T-helper 1 cell treated with Interleukin-12 subunit alpha and Interleukin-12 subunit beta and Interleukin-4 antibody, amounts not matched to agents 30 ng/mL and 1 ng/mL, for 36 hours (primary cell): ENCODE measurements at regions not wholly inside any gene's neighbourhood (a gene's known extent, or its start where the extent isn't known, plus 50 kb on each side); places are given as distances from the start of the nearest gene placed in this dataset.
"Not testable (repeated sequence)": the region's sequence is repeated elsewhere in the genome, so short reads cannot be mapped to it uniquely, and the experiment has no call there.

Source experiments
- intact Hi-C: fragments of 100-400 bp; cut with micrococcal nuclease; formaldehyde crosslinking; loops from one replicate; pipeline ENCODE4 v1.15.1; 2024

- intact Hi-C loops = no loop called here
These were observed 455.6 kb upstream of the CD180 start for GRCh38 chr5:67652201-67652600.

GRCh38 chr5:67651180-67651579 is 454.6 kb upstream of the CD180 start:
- intact Hi-C loops = no loop called here

DNA sequence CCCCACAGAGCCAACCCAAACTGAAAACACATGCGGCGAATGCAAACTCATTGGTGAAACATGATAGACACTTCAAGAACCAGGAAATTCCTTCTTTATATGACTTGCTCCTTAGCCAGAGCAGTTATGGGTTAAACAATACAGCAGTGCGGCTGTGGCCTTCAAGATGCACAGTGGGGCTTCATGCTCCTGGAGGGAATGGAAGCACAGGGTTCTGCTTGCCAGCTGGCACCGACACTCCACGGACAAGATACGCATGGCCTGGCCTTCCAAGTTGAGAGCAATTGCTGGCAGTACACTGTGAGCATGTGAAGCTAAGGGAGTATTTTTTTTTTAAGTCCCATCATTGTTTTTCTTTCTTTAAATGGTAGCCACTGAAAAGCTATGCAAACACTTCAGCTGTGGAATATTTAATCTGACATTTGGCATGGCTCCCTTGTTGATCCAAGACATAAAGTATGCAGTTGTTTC is 451.6 kb upstream of the CD180 start:
- intact Hi-C loops = no loop called here

GRCh38 chr5:67647772-67648171 is 451.2 kb upstream of the CD180 start:
- intact Hi-C loops = no loop called here

- intact Hi-C loops = no loop called here
These were observed 447.8 kb upstream of the CD180 start for GRCh38 chr5:67644221-67644920.

DNA sequence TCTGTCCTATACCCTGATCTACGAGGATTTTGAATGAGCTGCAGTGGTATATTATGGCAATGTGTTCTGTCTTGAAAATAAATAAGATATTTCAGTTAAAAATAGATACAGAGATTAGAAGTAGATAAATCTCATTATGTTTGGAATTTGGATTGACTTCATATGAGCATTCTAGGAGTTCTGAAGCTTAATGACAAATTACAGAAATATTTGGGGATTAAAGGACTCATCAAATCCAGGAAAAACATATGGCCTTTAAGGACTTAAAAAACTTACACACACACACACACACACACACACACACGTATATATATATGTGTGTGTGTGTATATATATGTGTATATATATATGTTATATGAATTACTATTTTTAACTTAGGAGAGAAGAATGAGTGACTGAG is 446.9 kb upstream of the CD180 start:
- intact Hi-C loops = no loop called here

DNA sequence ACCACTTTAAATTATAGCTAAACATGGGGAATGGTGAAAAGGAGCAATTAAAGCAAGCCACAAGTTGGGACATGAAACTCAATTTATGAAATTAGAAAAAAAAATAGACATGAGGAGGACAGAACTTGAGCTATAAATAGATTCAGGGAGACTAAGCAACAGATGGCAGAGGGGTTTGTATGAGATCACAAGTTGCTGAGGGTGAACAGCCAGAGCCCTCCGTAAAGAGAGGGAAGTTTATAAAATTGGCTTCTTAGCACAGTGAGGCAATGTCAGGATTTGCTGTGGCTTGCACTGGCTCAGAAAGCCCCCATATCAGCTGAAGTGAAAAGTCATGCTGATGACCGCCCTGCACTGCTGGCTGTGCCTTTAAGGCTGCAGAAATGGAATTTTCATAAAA is 443.4 kb upstream of the CD180 start:
- intact Hi-C loops = no loop called here

DNA sequence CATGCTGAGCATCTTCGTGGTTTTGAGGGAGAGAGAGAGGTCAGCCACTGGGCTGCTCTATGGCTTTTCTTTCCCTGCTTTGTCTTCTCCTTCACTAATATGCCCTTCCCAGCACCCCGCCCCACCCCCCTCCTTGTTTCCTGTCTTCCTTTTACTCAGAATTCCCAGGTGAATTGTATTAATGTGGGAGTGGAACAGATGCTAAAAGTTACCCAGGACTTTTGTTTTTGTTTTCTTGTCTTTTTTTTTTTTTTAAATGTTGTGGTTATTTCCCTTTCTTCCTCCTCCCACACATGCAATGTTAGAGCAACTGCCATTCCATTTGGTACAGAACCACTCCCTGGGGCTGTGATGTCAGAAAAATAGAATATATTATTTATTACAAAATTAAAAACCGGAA is 442.7 kb upstream of the CD180 start:
- intact Hi-C loops = no loop called here

DNA sequence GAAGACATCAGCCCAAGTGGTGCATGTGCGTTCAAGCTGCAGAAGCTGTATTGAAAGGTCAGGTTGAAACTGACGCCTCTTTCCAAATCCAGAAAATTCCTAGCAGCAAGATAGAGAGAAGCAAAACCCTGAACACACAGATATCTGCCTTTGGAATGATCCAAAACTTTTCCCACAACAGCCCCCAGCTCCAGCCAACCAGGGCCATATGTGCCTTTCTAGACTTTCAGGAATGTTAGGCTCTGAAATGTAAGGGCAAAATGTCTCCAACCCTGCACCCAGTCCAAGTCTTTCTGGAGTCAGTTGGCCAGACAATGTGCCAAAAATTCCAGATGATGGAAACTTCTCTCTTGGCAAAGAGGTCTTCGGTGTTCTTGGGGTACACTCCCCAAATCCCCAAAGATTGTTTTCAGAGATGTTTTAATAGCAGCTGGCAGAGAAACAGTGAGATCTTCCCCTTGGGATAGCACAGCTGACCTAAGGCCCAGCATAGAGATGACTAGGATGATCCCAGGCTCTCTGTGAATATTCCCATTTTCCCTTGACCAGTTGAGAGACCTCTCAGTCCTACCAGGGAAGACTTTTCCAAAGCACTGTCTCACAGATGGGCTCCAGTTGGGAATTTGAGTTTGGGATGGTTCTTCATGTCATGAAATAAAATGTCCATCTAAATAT is 440.4 kb upstream of the CD180 start:
- intact Hi-C loops = no loop called here

DNA sequence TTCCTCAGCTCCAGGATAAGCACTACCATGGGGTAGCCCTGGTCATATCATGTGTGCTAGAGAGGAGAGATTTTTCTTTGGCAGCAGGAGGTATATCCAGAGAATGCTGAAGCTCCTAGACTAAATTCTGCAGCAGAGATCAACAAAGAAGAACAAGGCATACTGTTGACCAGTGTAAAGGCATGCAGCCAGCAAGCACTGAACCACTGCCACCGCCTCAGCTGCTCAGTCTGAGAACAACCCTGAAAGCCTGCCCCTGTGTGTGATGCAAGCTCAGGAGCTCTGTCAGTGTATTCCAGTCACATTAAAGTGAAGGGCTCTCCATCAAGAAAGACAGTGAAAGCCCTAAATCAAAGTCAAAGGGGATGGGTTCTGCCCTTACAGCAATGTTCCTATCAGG is 439.5 kb upstream of the CD180 start:
- intact Hi-C loops = no loop called here

DNA sequence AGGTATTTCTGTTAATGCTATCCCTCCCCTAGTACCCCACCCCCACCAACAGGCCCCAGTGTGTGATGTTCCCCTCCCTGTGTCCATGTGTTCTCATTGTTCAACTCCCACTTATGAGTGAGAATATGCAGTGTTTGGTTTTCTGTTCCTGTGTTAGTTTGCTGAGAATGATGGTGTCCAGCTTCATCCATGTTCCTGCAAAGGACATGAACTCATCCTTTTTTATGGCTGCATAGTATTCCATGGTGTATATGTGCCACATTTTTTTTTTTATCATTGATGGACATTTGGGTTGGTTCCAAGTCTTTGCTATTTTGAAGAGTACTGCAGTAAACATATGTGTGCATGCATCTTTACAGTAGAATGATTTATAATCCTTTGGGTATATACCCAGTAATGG is 430.5 kb upstream of the CD180 start:
- intact Hi-C loops = not testable (repeated sequence)

DNA sequence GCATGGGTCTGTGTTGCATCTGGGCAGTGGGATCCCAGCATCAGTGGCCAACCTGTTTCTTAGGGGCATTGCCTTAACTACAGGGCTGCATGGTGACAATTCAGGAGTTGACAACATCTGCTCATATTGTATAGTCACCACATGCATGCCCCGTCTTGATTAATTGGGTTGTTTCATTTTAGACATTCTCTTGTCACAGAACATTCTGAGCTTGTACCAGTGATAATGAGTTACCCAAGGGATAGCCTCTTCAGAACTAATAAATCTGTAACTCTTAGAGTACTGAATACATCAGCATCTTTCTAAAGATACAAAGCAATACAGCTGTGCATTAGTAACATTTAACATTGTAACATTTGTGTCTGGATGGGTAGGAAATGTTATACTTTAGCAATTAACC is 426.5 kb upstream of the CD180 start:
- intact Hi-C loops = no loop called here

DNA sequence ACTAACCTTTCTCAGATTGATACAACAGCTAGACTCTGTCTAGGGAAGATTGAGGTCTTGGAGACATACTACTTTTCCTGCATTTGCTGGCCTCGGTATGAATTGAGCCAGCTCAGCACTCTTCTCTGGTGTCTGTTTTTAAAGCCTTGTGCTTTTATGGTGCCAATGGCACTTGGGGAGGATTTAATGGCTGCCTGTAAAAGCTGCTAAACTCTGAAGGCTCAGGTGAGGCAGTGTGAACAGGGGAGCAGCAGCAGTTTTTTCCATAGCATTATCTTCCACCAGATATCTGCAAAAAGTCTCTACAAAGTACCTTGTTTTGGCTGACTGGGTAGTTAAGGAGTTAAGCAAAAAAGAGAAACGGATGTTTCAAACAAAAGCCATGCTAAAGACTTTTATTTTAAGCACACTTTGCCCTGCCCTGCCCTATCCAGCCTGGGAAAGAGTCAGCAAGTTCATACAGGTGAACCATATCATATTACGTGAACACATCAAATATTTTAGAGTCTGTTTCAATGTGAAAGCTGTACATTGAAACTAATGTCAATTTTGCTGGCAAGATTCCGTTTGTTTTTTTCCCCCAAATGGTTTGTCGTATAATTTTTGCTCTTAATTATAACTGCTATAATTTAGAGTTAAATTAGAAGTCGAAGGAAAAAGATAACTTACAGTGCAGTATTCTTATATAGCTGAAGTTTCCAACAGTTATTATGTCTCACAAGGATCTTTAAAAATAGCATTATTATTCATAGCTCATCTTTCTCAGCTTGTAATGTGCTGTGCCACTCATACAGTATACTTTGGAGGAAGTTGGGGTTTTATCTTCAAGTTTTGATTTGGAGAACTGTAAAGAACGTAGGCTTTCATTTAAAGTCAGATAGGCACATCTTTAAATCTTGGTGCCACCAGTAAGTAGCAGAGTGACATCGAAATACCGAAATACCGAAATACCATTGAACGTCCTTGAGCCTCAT is 424.1 kb upstream of the CD180 start:
- intact Hi-C loops = no loop called here

- intact Hi-C loops = no loop called here
These were observed 423.0 kb upstream of the CD180 start for GRCh38 chr5:67619636-67620035.

DNA sequence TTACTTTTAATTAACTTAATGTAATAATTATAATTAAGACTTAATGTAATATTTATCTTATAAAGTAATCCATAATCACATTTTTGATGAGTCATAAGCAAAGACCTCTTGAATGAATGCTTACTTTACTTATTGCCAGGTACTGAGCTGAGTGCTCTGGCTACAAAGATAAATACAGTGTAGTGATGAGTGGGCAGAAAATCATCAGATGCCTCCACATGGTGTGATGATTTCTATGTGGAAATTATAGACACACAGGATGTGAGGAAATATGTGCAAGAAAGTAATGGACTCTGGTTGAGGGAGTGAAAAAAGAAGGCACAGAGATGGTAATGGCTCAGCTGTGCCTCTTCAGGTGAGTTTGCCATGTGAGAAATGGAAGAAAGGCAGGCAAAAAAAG is 422.6 kb upstream of the CD180 start:
- intact Hi-C loops = no loop called here

DNA sequence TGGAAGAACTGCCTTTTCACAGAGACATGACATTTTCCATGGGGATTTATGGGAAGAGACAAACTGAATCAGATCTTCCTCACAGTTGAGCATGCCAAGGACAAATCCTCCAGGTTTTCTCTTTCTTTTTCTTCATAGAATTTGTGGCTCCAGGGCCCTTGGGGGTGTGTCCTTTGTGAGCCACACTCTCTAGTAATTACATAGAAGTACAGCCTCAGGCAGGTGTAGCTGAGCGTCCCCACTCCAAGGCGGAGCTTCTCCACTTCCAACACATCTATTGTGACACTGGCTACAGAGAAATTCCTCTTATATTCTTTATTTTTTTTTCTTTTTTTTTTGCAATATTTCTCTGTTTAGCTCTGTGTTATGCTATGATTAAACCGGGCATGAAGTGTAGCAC is 420.5 kb upstream of the CD180 start:
- intact Hi-C loops = no loop called here

DNA sequence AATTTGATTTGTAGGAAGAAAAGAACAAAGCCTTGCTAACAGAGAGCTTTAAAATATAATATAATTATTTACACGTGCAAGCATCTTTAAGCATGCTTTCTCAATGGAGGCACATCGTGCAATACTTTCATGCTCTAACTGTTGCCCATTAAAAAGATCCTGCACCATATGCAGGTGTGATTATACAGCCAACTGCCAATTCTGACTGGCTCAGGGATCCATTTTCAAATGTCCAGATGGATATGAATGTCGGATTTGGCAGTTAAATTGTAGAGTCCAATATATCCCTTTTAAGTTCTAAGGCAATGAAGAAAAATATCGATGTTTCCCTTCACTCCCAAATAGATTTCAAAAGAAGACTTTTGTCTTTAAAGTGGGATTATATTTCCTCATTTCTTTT is 416.4 kb upstream of the CD180 start:
- intact Hi-C loops = no loop called here

DNA sequence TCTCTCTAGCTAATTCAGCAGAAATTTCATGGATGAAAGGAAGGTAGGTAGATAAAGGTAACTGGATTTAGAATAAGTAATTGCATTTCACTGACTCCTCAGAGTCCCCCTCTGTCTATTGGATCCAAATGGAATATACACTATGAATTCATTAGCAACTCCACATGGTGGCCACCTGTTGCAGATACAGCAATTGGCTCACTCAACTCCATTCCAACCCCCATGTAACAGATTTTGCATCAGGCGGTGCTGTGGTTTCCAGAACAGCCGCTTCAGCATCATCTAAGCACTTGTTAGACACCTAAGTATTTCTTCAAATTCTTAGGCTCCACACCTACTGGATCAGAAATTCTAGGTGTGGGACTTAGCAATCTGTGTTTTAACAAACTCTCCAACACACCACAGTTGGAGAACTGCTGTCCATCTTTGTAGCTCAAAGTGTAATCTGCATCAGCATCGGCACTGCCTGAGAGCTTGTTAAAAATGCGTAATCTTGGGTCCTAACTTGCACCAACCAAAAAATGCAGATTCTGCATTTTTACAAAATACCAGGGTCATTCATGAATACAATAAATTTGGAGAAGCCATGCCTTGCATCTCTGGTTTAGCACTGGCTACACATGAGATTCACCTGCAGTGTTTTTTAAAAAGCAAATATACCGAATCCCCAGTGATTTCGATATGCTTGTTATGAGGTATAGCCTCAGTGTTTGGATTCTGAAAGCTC is 413.8 kb upstream of the CD180 start:
- intact Hi-C loops = no loop called here

DNA sequence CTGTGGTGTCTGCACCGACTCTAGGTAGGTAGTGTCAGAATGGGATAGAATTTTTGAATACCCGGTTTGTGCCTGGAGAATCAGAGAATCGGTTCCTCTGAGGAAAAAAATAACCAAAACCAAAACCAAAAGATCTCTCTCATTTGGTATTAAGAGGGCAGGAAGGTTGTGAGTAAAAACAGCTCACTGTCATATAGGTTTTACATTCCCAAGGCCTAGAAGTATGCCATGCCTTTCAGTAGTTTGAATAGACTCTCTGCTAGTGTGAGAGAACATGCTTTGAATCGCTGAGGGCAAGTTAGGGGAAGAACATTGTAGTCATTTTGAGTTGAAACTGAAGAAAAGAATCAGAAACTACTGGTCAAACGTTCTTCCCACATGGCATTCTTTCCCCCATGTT is 411.4 kb upstream of the CD180 start:
- intact Hi-C loops = no loop called here

DNA sequence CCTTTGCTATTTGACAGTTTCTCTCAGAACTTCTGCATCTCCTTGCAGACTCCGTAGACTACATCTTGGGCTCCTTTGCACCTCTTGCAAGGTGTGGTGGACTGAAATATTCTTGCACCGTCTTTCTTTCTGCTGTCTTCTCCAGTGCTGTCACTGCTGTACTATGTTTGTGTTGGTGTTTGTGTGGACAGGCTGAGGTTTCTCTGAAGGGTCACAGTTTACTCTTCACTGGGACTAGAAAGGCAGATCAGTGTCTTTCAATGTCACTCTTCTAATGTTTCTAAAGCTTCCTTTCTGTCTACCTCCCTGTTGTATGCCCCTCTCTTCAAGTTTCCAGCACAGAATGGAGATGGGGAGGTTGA is 410.0 kb upstream of the CD180 start:
- intact Hi-C loops = no loop called here
